ENCODE measurements at regions not wholly inside any gene's neighbourhood (a gene's known extent, or its start where the extent isn't known, plus 50 kb on each side); places are given as distances from the start of the nearest gene placed in this dataset.

DNA sequence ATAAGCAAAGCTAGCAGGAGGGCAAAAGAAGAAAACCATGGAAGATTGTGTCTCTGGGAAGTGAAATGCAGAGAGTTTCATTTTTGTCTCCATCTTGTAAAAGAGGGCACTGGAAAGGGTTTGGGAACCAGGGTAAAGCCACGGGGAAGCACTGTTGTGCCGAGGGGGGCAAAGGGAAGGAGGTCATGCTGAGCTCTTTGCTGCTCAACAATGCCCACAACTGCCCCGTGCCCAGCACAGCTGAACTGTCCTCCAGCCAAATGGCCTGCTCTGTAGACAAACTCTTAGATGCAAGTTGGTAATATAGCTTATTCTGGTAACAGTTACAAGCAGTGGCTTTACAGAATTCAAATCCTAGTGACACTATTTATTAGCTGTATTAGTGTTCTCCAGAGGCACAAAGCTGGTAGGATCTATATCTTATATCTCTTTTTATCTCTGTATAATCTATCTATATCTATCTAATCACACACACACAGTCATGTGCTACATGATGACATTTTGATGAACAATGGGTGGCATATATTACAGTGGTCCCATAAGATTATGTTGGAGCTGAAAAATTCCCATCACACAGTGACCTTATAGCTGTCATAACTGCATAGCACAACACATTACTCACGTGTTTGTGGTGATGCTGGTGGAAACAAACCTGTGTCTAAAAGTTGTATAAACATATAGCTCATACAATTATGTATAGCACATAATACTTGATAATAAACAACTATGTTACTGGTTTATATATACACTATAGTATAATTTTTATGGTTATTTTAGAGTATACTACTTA is 203.4 kb upstream of the DDHD1 start:
- no peak for DNase-seq (ENCODE audit: low spot score)

DNA sequence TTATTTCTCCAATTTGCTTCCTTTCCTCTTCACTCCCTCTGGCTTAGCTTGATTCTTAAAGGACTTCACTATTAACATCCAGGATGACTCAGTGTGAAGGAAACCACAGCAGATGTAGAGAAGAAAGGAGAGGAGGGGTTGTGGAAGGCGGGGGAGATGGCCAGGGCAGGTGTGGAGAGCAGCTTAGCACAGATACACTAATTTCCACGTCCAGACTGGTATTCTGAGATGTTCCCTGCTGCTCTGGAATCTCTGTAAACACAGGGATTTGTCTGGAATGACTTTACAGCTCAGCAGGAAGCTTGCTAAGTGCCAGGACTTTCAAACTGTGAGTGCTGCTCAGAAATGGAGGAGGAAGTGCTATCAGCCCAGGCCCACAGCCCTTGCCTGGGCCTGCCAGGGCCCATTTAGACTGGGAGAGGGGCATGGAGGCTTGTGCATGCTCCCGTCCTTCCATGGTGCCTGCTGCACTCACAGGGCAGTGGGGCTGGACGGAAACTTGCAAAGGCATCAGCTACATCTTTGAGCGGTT is 202.5 kb upstream of the DDHD1 start:
- DNase-seq (ENCODE audit: low spot score), result peak; percentile 60

DNA sequence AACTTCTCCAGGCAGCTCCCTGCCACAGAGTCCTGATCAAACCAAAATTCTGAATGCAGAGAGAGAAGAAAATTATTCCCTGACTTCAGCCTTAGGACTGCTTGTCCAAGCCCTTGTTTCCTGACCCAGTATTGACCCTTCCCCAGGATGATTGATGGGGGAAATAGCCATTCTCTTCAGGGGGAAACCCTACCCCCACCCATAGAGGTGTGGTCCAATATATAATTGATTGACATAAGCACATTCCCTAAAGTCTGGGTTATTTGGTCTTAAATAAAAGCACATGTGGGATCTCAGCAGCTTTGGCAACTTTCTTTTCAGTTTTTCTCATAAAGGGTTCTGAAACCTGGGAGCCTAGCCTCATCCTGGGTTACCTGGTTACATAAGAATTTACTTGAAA is 201.2 kb upstream of the DDHD1 start:
- no peak for DNase-seq (ENCODE audit: low spot score)

DNA sequence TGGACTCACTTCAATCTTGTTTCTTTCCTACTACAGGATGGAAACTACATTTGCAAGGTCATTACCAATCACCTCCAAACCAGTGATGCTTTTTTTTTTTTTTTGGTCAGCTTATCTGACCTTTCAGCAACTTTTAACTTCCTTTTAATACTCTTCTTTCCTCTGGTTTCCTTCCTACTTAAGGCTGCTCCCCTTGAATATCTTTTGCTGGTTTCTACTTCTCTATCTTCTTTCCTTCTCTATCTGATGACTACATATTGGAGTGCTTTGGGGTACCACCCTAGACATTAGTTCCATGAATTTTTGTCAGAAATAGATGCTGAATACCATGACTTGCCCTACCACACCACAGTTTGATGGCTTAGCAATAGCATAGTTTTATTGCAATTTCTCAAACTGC is 197.7 kb upstream of the DDHD1 start:
- no peak for DNase-seq (ENCODE audit: low spot score)

DNA sequence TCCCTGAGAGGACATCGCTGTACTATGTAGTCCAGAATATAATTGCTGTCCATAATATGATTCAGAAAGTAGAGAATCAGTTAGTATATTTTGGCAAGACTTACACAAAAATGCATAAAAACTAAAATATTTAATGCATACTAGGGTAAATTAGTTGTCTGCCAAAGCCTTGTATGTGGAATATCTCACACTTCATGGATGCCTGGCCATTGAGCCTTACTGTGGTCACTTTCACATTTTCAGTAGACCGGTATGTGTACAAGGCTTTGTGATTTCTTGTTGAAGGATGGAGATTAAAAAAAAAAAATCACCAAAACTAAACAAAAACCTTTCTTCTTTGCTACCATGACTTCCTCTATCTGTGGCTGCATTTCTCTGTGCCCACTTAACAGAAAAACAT is 197.3 kb upstream of the DDHD1 start:
- DNase-seq (ENCODE audit: low spot score), result no peak

DNA sequence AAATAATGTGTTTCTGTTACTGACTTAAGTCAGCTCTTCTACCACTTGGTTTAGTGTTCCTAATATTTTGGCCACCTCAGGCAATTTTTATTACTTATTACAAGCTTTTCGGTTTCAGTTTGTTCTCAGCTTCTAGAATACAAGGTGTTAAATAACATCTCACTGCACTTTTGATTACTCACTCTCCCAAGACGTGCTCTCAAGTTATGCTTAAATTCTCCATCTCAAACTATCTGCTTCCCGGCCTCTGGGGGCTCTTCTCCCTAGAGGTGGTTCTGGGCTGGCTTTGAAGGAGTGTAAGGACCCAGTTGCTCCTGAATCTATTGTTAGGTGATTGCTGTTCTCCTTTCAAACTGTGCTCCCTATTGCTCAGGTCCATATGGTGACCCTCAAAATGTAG is 193.9 kb upstream of the DDHD1 start:
- no peak for DNase-seq (ENCODE audit: low spot score)

DNA sequence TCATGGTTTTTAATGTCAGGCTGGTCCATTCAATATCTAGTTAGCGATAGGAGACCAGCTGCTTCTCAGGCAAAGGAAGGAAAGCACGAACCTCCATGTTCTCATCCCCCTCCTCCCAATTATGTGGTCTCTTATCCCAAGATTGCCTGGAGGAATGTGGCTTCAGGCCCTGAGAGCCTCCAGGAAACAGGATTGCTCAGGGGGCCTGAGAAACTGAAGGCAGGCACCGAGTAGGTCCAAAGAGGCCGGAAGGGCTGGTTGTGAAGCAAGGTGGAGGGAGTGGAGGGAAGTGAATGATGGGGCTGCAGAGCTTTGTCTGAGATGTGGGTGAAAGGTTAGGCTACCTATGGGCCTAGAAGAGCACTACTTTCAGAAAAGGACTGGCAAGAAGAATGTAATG is 188.2 kb upstream of the DDHD1 start:
- DNase-seq (ENCODE audit: low spot score), result no peak

DNA sequence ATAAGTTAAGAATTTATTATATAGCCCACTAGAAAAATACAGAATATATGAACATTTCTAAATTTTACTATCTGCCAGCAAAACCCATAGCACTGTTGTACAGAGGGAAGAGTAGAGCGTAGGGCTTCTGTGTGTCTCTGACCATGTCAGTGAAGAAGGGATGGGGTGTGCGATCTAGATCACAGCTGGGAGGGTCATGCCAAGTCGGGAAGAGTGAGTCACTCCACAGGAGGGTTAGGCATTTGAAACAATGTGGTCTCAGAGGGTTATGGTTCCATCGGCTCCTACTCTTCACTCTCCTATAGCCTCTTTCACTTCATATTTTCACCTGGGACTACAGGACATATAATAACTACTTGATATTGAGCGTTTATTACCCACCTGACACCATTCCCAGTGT is 185.1 kb upstream of the DDHD1 start:
- DNase-seq (ENCODE audit: low spot score), result no peak

DNA sequence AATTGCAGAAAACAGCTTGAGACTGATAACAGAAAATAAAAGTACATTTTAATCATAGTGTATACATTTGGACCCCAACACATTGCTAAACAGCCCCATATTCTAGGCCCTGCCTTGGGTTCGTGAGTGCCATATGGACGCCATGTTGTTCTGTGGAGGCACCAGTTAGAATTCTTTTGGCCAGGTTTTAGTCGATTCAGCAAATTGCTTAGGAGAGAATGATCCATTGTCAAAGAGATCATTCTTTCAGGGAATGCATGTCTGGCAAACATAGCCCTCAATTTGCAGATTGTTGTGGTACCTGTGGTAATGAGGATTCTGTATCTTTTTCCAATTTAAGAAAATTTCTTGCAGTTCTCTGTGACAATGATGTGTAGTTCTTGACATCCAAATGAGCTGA is 183.6 kb upstream of the DDHD1 start:
- no peak for DNase-seq (ENCODE audit: low spot score)

DNA sequence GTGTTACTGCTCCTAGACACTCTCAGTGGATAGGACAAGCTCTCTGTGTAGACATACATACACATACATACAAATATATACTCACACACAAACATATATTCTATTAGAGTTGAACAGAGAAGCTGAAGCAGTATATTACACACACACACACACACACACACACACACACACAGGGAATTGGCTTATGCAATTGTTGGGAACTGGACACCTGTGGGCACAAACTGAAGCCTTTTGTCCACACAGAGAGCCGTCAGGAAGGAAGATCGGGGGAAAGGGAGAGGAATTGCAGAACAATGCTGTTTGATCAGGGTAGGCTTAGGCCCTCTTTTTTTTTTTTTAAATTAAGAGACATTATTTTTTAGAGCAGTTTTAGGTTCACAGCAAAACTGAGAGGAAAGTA is 180.7 kb upstream of the DDHD1 start:
- no peak for DNase-seq (ENCODE audit: low spot score)

DNA sequence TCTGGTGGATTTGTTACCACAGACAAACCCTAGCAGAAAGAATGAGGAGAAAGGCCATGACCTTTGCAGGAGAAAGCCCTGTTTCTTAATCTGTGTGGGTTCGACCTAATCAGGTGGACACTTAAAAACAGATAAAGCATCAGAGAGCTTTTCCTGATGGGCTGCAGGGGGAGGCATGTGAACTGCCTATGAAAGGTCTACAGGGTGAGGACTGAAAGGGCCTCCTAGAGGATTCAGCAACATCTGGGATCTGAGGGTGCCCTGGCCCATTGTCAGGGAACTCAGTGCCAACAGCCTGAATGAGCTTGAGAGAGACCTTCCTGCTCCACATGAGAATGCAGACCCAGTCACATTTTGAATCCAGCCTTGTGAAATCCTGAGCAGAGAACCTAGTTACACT is 178.8 kb upstream of the DDHD1 start:
- DNase-seq (ENCODE audit: low spot score), result no peak

DNA sequence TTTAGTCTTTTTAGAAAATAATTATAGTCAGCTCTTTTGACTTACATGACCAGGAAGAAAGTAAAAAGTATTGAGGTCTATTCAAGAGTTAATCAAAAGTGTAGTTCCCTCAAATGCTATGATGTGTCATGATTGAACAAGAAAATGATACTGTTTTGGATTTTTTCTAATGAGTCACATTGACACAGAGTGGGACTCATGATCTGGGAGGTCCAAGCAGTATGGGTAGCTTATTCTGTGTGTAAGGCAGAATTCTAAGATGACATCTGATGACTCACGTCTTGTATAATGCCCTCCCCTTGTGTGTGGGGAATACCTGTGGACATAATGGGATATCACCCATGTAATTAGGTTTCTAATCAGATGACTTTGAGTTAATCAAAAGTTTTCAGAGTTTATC is 178.1 kb upstream of the DDHD1 start:
- no peak for DNase-seq (ENCODE audit: low spot score)

DNA sequence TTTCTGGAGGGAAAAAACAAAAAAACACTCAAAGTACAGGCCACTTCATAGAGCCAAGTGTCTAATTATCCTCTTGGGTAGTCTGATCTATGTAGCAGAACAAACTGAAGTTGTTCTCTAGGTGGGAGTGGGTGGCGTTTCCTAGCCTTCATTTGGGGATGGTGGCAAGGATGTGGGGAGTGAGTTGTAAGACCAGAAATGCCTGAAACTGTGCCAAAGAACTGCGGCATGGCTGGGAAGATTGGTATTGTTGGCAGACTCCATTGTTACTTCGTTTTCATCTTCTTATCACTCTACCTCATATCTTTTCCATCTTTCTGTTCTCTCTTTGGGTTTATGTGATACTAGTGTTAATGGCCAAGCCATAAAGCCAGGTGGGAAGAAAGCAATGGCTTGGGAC is 177.3 kb upstream of the DDHD1 start:
- no peak for DNase-seq (ENCODE audit: low spot score)

DNA sequence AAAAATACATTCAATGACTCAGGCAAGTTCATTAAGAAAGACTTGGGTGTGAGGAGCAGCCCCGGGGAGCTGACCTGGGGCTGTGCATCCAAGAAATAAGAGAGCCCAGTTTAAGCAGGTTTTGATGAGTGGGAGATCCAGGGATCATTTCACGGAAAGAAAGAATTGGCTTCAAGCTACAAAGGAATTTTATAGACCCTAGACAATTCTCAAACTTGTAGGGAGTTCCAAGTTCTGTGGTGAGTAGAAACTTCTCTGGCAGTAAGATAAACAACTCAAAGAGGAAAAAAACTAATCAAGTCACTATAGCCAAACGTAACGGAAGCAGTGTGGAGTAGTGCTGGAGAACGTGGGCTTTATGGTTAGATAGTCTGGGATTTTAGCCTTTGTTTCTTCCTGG is 175.7 kb upstream of the DDHD1 start:
- no peak for DNase-seq (ENCODE audit: low spot score)

DNA sequence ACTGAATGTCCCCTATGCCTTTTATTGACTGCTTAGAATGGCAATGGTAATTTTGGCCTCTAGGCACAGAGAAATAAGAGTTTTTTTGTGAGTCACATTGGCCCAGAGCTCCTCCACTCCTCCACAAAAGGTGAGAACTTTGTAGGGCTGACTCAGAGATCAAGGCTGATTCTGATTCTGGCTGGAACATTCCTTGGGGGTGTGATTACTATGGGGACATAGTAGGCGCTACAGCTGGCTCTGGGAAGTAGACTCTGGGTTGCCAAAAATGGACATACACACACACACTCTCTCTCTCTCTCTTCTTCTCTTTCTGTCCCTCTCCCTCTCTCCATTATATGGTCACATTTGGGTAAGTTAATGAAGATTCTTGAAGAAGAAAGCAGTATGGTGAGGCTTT is 174.6 kb upstream of the DDHD1 start:
- DNase-seq (ENCODE audit: low spot score), result no peak

DNA sequence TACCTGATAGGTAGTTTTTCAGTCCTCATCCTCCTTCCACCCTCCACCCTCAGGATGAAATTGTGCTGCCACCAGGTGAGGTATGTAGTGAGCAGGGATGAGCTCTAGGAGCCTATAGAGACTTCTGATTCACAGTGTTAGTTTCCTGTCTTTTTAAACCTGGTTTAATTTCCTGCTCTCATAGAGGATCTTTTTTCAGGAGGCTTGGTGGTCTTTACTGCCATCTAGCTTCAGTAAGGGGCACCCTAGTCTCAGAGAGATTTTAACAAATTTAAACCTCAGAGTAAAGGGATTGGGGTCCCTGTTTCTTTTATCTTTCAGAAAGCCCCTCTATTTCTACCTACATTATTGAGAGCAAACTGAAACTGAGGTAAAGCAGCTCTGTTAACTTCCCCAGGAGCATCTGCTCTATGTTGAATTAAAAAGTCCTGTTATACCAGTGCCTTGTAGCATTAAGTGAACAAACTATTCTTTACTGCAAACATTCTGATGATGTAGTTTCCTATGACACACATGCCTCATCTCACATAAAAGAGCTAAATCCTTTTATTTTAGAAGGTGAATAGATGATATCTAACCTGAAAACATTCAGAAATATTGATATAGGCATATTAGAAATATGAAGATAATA is 172.2 kb upstream of the DDHD1 start:
- DNase-seq (ENCODE audit: low spot score), result no peak

DNA sequence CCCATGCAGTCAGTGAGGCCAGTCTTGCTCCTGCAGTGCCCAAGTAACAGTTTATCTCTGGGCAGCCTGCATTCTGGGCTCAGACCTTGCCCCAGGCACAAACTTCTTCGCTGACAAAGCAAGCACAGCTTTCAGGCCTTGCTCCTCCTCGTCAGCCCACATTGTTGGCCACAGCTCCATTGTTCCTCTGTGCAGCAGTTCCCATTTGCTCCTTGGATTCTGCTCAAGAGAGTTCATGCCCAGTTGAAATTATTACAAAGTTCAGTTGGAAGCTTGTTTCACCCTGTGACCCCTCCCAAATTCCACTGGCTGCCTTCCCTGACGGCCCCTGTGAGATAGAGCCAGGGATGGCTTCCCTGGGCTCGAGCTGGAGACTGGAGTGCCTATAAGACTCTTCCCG is 163.4 kb upstream of the DDHD1 start:
- DNase-seq (ENCODE audit: low spot score), result no peak

DNA sequence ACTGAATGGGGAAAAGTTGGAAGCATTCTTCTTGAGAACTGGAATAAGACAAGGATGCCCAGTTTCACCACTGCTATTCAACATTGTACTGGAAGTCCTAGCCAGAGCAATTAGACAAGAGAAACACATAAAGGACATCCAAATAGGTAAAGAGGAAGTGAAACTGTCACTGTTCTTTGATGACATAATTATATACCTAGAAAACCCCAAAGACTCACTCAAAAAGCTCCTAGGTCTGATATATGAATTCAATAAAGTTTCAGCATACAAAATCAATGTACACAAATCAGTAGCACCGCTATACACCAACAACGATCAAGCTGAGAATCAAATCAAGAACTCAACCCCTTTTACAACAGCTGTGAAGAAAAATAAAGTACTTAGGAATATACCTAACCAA is 157.3 kb upstream of the DDHD1 start:
- DNase-seq (ENCODE audit: low spot score), result no peak

DNA sequence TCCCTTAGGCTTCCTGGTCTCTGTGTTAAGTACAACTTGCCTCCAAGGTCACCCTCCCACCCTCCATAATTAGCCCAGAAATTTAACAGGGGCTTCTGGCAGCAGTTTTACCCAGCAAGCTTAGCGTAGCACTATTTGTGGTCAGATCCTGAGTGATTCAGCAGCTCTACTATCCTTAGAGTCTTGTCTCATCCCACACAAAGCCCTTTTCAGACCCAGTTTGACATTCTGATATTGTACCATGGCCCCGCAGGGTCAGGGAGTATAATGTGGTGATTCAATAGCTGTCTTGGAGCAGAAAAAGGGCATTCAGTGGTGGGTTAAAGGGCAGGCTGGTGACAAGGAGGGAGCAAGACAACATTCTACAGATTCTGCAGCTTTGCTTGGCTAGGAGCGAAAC is 153.8 kb upstream of the DDHD1 start:
- DNase-seq (ENCODE audit: low spot score), result peak; percentile 59

DNA sequence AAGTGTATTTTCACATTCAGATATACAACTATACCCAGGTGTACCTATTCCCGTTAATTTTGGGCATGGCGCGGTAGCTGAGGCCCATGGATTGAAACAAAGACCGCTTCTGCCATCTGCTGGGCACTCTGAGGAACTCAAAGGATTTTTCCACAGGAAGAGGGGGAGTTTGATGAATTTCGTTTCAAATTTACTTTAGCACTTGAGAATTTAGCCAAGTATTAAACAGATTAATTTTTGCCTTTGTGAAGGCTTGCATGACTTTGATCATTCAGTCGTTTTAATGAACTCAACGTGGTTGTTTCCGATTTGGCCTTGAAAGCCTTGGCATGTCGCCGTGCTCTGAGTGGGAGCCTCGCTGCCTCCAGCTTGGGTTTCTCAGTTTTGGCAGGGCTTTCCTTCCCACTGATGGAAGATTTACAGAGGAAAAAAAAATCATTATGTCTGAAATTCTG is 153.2 kb upstream of the DDHD1 start:
- DNase-seq (ENCODE audit: low spot score), result peak; percentile 56

DNA sequence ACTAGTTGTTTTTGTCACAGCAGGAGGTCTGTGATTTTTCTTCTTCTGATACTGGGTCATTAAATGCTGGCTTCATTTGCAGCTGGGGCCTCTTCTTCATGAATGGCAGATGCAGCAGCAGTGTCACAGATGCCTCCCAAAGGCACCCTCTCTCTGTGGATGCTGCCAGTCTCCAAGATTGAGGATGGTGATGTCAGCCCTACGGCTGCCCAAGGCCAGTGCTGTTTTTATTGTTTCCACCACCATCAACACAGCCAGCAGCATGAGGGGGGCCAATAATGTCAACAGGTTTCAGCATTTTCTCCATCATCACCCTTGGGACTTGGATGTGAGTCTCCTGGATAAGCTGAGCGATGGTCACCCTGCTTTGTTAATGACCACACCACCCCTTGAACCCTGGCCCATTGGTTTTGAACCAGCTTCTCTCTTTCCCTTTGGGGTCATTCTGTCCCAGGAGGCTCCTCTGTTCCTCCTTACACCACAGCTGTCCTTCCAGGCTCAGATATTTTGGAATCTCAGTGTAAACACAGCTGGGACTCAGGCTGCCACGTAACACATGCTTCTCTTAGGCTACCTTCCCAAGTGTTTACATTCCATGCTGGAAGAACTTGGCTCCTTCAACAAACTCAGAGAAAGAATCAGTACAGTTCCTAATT is 151.7 kb upstream of the DDHD1 start:
- no peak for DNase-seq (ENCODE audit: low spot score)

DNA sequence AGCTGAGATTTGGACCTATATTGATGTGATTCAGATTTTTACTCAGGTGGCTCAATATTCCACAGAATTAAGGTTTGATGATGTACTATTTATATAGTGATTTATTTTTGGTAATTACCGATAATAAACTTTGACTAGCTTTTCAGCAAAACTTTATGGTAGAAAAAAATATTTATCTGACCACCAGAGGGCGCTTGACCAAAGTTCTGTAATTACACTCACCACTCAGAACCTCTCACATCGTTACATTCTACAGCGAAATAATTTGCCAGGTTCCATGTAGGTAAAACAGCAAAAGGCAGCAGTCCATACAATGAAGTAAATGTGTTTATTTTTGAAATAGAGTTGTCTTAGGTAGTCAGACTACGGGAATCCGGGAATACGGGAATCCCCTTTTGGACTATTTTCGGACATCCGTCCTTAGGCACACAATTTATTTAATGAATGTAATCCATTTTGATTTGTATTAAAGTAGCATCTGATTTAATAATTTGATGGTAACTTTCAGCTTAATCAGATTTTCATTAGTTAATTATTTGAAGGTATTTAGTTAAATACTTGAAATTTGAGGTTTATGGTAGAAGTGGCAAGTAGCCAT is 143.0 kb upstream of the DDHD1 start:
- DNase-seq (ENCODE audit: low spot score), result no peak

DNA sequence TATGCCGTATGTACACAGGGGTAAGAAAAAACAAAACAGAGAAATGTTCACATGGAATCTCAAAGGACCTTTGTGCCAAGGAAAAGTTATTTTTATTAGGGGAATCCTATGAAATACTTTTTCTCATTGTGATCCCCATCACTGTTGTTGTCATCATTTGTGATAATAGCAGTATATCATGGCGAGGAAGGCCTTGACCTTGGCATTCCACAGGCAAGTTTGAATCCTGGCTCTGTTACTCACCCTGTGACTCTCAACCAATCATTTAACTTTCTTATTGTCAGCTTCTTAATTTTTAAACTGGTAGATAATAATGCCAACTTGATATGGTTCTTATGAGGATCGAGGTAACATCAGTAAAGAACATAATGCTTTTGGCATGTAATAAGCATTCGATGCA is 142.2 kb upstream of the DDHD1 start:
- DNase-seq (ENCODE audit: low spot score), result no peak

Data from ecto neural progenitor cell (in vitro differentiated cells).